ENCODE measurements at regions not wholly inside any gene's neighbourhood (a gene's known extent, or its start where the extent isn't known, plus 50 kb on each side); places are given as distances from the start of the nearest gene placed in this dataset.
"Not testable (repeated sequence)": the region's sequence is repeated elsewhere in the genome, so short reads cannot be mapped to it uniquely, and the experiment has no call there.

DNA sequence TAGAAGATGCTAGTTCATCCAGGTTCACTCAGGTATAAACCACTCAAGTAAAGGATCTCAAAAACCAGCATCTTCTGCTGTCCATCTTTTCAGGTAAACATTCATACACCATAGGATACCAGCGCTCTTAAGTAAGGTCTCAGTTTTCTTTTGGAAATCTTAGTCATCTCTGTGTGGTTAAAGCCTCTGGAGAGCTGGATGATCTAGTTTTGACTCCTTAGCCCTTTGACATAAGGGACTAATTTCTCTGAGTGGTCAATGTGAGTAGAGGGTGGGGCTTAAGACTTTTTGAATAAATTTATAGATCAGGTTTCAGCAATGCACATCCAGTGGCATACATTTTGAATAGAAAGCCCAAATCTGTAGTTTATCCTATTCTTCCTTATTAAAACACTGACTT, 92.3 kb downstream of the CTH start:
- intact Hi-C loops (cut with DNase I, micrococcal nuclease), result loop anchor here in 1 of 2 experiments (10.0 kb wide), 1 partner anchor 189 kb away; no protein-coding TSS in a partner anchor
- H3K9me3 ChIP-seq (ENCODE audit: control insufficient read depth in 1 of 2, insufficient read depth in 1 of 2, low read length in 2 of 2), result no peaks in the 10 kb centered on the region
- POLR2A ChIA-PET, result no interaction called here

DNA sequence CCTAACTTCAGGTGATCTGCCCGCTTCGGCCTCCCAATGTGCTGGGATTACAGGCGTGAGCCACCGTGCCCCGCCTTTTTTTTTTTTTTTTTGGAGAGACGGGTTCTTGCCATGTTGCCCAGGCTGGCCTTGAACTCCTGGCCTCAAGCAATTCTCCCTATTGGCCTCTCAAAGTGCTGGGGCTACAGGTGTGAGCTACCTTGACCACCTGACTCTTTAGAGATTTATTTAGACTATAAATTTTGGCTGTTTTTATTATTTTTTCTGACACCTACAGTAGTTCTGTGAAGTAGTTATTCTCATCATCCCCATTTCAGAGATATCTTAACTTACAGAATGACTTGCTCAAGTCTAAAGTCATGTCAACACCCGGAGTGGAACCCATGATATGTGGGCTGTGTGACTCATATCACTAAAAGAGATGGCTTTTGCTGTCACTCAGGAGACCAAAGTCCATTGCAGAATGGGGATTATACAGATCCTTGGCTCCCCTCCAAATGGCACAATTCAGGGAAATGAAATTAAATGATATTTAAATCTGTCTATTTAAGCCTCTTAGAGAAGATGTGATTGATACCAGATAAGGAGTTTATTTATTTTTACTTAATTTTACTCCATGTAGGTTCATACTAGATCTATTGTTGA, 93.2 kb downstream of the CTH start:
- no peaks in the 10 kb centered on the region for H3K4me1 Mint-ChIP-seq (ENCODE audit: low read depth)
- DNase-seq (no peak), ATAC-seq (ENCODE audit: poor library complexity) (no peak)
- intact Hi-C loops (cut with DNase I, micrococcal nuclease), result loop anchor here in 1 of 2 experiments (10.0 kb wide), 1 partner anchor 189 kb away; no protein-coding TSS in a partner anchor
- CTCF ChIA-PET, result no interaction called here
- no peak overlapping the region for H3K4me3 ChIP-seq (ENCODE audit: low read length)
- no peak overlapping the region for H3K27ac Mint-ChIP-seq
- peaks cover 23% of the 10 kb centered on the region for H3K27me3 Mint-ChIP-seq
- no peaks in the 10 kb centered on the region for H3K36me3 Mint-ChIP-seq (ENCODE audit: low read depth)
- H3K9me3 Mint-ChIP-seq, result no peaks in the 10 kb centered on the region
- TF ChIP-seq, protein P1, sequence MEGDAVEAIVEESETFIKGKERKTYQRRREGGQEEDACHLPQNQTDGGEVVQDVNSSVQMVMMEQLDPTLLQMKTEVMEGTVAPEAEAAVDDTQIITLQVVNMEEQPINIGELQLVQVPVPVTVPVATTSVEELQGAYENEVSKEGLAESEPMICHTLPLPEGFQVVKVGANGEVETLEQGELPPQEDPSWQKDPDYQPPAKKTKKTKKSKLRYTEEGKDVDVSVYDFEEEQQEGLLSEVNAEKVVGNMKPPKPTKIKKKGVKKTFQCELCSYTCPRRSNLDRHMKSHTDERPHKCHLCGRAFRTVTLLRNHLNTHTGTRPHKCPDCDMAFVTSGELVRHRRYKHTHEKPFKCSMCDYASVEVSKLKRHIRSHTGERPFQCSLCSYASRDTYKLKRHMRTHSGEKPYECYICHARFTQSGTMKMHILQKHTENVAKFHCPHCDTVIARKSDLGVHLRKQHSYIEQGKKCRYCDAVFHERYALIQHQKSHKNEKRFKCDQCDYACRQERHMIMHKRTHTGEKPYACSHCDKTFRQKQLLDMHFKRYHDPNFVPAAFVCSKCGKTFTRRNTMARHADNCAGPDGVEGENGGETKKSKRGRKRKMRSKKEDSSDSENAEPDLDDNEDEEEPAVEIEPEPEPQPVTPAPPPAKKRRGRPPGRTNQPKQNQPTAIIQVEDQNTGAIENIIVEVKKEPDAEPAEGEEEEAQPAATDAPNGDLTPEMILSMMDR (IDR thresholded peaks at IDR 0.05), result no peak
- no peak overlapping the region for H3K27ac ChIP-seq (ENCODE audit: low read depth in 1 of 2, low read length in 2 of 2)
- peaks cover 0 to 3% of the 10 kb centered on the region in 2 experiments for H3K27me3 ChIP-seq (ENCODE audit: control insufficient read depth in 1 of 2, insufficient read depth in 2 of 2, low read length in 2 of 2)
- H3K9me3 ChIP-seq (ENCODE audit: control insufficient read depth in 1 of 2, insufficient read depth in 1 of 2, low read length in 2 of 2), result no peaks in the 10 kb centered on the region
- POLR2A ChIA-PET, result no interaction called here
- H3K4me3 Mint-ChIP-seq, result no peak overlapping the region
- no peaks in the 10 kb centered on the region for H3K4me1 ChIP-seq (ENCODE audit: insufficient read depth, low read length)
- no peaks in the 10 kb centered on the region for H3K36me3 ChIP-seq (ENCODE audit: insufficient read depth, low read length)

More for the DNA sequence above, 92.3 kb downstream of the CTH start:
- Mint-ChIP-seq H3K27ac (no peak overlapping the region), H3K36me3 (ENCODE audit: low read depth) (no peaks in the 10 kb centered on the region), H3K27me3 (peaks cover 23% of the 10 kb centered on the region), H3K9me3 (no peaks in the 10 kb centered on the region), H3K4me1 (ENCODE audit: low read depth) (no peaks in the 10 kb centered on the region), H3K4me3 (no peak overlapping the region)
- H3K4me1 ChIP-seq (ENCODE audit: insufficient read depth, low read length), result no peaks in the 10 kb centered on the region
- H3K27ac ChIP-seq (ENCODE audit: low read depth in 1 of 2, low read length in 2 of 2), result no peak overlapping the region
- H3K4me3 ChIP-seq (ENCODE audit: low read length), result no peak overlapping the region
- peaks cover 0 to 3% of the 10 kb centered on the region in 2 experiments for H3K27me3 ChIP-seq (ENCODE audit: control insufficient read depth in 1 of 2, insufficient read depth in 2 of 2, low read length in 2 of 2)
- DNase-seq (no peak), ATAC-seq (ENCODE audit: poor library complexity) (no peak)
- H3K36me3 ChIP-seq (ENCODE audit: insufficient read depth, low read length), result no peaks in the 10 kb centered on the region
- TF ChIP-seq, protein P1 (IDR thresholded peaks at IDR 0.05), result no peak
- CTCF ChIA-PET, result no interaction called here

DNA sequence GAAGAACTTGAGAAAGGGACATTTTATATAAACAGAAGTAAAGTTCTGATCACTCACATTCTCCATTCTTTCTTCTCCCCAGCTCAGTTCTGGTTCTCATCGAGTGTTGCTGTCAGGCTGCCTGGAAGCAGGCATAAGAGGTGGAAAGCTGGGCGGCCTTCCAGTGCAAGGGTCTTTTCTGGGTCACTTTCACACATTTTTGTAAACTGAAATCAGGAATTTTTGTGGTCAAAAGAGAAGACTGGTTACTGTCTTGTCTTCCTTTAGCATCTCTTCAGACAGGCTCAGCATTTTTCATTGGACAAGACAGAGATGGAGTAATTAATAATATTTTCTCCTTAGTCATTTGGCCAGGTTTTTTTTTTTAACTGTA, 93.7 kb downstream of the CTH start:
- H3K27me3 Mint-ChIP-seq, result peaks cover 24% of the 10 kb centered on the region
- POLR2A ChIA-PET, result no interaction called here
- peaks cover 0 to 3% of the 10 kb centered on the region in 2 experiments for H3K27me3 ChIP-seq (ENCODE audit: control insufficient read depth in 1 of 2, insufficient read depth in 2 of 2, low read length in 2 of 2)

GRCh38 chr1:70507991-70508390, 96.9 kb downstream of the CTH start:
- CTCF ChIA-PET; H3K9me3 ChIP-seq (ENCODE audit: control insufficient read depth in 1 of 2, insufficient read depth in 1 of 2, low read length in 2 of 2); H3K4me3 Mint-ChIP-seq; ATAC-seq (ENCODE audit: poor library complexity); H3K36me3 ChIP-seq (ENCODE audit: insufficient read depth, low read length); H3K4me1 ChIP-seq (ENCODE audit: insufficient read depth, low read length); H3K36me3 Mint-ChIP-seq (ENCODE audit: low read depth); H3K27ac Mint-ChIP-seq; H3K4me1 Mint-ChIP-seq (ENCODE audit: low read depth); POLR2A ChIA-PET; H3K4me3 ChIP-seq (ENCODE audit: low read length); DNase-seq; H3K9me3 Mint-ChIP-seq; H3K27me3 ChIP-seq (ENCODE audit: control insufficient read depth in 1 of 2, insufficient read depth in 2 of 2, low read length in 2 of 2); H3K27ac ChIP-seq (ENCODE audit: low read depth in 1 of 2, low read length in 2 of 2): not testable (repeated sequence)
- H3K27me3 Mint-ChIP-seq, result peaks cover 26% of the 10 kb centered on the region
- intact Hi-C loops (cut with DNase I, micrococcal nuclease), result loop anchor here in 1 of 2 experiments (10.0 kb wide), 1 partner anchor 193 kb away; no protein-coding TSS in a partner anchor

More for the DNA sequence above, 93.7 kb downstream of the CTH start:
- intact Hi-C loops (cut with DNase I, micrococcal nuclease), result loop anchor here in 1 of 2 experiments (10.0 kb wide), 1 partner anchor 190 kb away; no protein-coding TSS in a partner anchor
- ATAC-seq (ENCODE audit: poor library complexity) (no peak), DNase-seq (no peak)
- Histone ChIP-seq H3K9me3 (ENCODE audit: control insufficient read depth in 1 of 2, insufficient read depth in 1 of 2, low read length in 2 of 2) (no peaks in the 10 kb centered on the region), H3K36me3 (ENCODE audit: insufficient read depth, low read length) (no peaks in the 10 kb centered on the region), H3K27ac (ENCODE audit: low read depth in 1 of 2, low read length in 2 of 2) (no peak overlapping the region), H3K4me1 (ENCODE audit: insufficient read depth, low read length) (no peaks in the 10 kb centered on the region), H3K4me3 (ENCODE audit: low read length) (no peak overlapping the region)
- Mint-ChIP-seq H3K27ac (no peak overlapping the region), H3K36me3 (ENCODE audit: low read depth) (no peaks in the 10 kb centered on the region), H3K4me1 (ENCODE audit: low read depth) (no peaks in the 10 kb centered on the region), H3K4me3 (no peak overlapping the region), H3K9me3 (no peaks in the 10 kb centered on the region)
- CTCF ChIA-PET, result no interaction called here
- TF ChIP-seq, protein P1 (IDR thresholded peaks at IDR 0.05), result no peak

Measured in CD4-positive, alpha-beta T cell (primary cell).